ENCODE measurements at regions not wholly inside any gene's neighbourhood (a gene's known extent, or its start where the extent isn't known, plus 50 kb on each side); places are given as distances from the start of the nearest gene placed in this dataset.

- H3K36me3 ChIP-seq (ENCODE audit: low read length): no peaks in the 10 kb centered on the region
- H3K9me3 ChIP-seq (ENCODE audit: insufficient read depth, low read length): no peaks in the 10 kb centered on the region
- no peaks in the 10 kb centered on the region for H4K20me1 ChIP-seq (ENCODE audit: low read depth, low read length)
- H3K9ac ChIP-seq (ENCODE audit: low read length): no peak overlapping the region
- no peaks in the 10 kb centered on the region for H3K9me2 ChIP-seq (replicated peaks; ENCODE audit: insufficient read depth, low read length)
- H3F3A ChIP-seq (ENCODE audit: insufficient read depth): no peaks in the 10 kb centered on the region
- no peak overlapping the region for H3K4me3 ChIP-seq (ENCODE audit: insufficient read depth, low read length, poor library complexity, severe bottlenecking)
- no peak overlapping the region for H3K4me2 ChIP-seq (ENCODE audit: low read depth, low read length, poor library complexity, severe bottlenecking)
- no peaks in the 10 kb centered on the region for H3K79me2 ChIP-seq (ENCODE audit: insufficient read depth, low read length)
- TF ChIP-seq, protein P1, sequence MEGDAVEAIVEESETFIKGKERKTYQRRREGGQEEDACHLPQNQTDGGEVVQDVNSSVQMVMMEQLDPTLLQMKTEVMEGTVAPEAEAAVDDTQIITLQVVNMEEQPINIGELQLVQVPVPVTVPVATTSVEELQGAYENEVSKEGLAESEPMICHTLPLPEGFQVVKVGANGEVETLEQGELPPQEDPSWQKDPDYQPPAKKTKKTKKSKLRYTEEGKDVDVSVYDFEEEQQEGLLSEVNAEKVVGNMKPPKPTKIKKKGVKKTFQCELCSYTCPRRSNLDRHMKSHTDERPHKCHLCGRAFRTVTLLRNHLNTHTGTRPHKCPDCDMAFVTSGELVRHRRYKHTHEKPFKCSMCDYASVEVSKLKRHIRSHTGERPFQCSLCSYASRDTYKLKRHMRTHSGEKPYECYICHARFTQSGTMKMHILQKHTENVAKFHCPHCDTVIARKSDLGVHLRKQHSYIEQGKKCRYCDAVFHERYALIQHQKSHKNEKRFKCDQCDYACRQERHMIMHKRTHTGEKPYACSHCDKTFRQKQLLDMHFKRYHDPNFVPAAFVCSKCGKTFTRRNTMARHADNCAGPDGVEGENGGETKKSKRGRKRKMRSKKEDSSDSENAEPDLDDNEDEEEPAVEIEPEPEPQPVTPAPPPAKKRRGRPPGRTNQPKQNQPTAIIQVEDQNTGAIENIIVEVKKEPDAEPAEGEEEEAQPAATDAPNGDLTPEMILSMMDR (IDR thresholded peaks at IDR 0.05; ENCODE audit: insufficient read depth, low read length, poor library complexity, severe bottlenecking): no peak
- TF ChIP-seq EZH2phosphoT487 (conservative IDR thresholded peaks at IDR 0.05; ENCODE audit: low read length): no peak
- no peaks in the 10 kb centered on the region for H3K27me3 ChIP-seq (ENCODE audit: low read length)
- no peak overlapping the region for H3K27ac ChIP-seq (ENCODE audit: low read depth, low read length)
- no peak overlapping the region for H2AFZ ChIP-seq (ENCODE audit: low read depth, low read length, severe bottlenecking)
Measured at GRCh38 chr1:209238356-209238755, 345.2 kb upstream of the CAMK1G start.

DNA sequence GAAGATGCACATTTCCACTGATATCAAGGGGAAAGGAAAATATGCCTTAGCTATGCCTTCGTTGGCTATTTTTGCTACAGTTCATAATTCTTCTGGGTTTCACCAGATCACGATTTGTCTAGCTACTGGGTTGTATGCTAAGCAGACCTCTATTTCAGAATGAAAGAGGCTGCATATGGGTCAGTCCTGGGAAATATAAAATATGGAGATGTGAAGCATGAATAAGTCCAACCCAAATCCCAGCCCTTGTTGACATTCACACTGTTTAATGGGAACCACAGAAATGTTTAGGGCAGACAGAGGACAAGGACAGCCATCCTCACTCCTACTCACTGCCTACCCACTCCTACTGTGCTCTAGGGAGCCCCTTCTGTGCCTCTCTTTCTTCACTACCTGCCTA is 343.2 kb upstream of the CAMK1G start:
- H3K9me3 ChIP-seq (ENCODE audit: insufficient read depth, low read length): no peaks in the 10 kb centered on the region
- TF ChIP-seq, protein P1 (IDR thresholded peaks at IDR 0.05; ENCODE audit: insufficient read depth, low read length, poor library complexity, severe bottlenecking): no peak
- no peak for TF ChIP-seq EZH2phosphoT487 (conservative IDR thresholded peaks at IDR 0.05; ENCODE audit: low read length)
- H3K79me2 ChIP-seq (ENCODE audit: insufficient read depth, low read length): no peaks in the 10 kb centered on the region

GRCh38 chr1:209241487-209241886 is 342.0 kb upstream of the CAMK1G start:
- Histone ChIP-seq H4K20me1 (ENCODE audit: low read depth, low read length) (no peaks in the 10 kb centered on the region), H3K27ac (ENCODE audit: low read depth, low read length) (no peak overlapping the region), H3K4me2 (ENCODE audit: low read depth, low read length, poor library complexity, severe bottlenecking) (no peak overlapping the region), H3K36me3 (ENCODE audit: low read length) (no peaks in the 10 kb centered on the region), H2AFZ (ENCODE audit: low read depth, low read length, severe bottlenecking) (no peak overlapping the region), H3K79me2 (ENCODE audit: insufficient read depth, low read length) (no peaks in the 10 kb centered on the region), H3K9ac (ENCODE audit: low read length) (no peak overlapping the region), H3K4me3 (ENCODE audit: insufficient read depth, low read length, poor library complexity, severe bottlenecking) (no peak overlapping the region), H3K27me3 (ENCODE audit: low read length) (no peaks in the 10 kb centered on the region), H3K9me3 (ENCODE audit: insufficient read depth, low read length) (no peaks in the 10 kb centered on the region), H3K9me2 (replicated peaks; ENCODE audit: insufficient read depth, low read length) (no peaks in the 10 kb centered on the region), H3F3A (ENCODE audit: insufficient read depth) (no peaks in the 10 kb centered on the region)
- TF ChIP-seq, protein P1 (IDR thresholded peaks at IDR 0.05; ENCODE audit: insufficient read depth, low read length, poor library complexity, severe bottlenecking): no peak
- no peak for TF ChIP-seq EZH2phosphoT487 (conservative IDR thresholded peaks at IDR 0.05; ENCODE audit: low read length)

More for the DNA sequence above, 343.2 kb upstream of the CAMK1G start:
- Histone ChIP-seq H2AFZ (ENCODE audit: low read depth, low read length, severe bottlenecking) (no peak overlapping the region), H4K20me1 (ENCODE audit: low read depth, low read length) (no peaks in the 10 kb centered on the region), H3K9ac (ENCODE audit: low read length) (no peak overlapping the region), H3K4me2 (ENCODE audit: low read depth, low read length, poor library complexity, severe bottlenecking) (no peak overlapping the region), H3K27ac (ENCODE audit: low read depth, low read length) (no peak overlapping the region), H3K36me3 (ENCODE audit: low read length) (no peaks in the 10 kb centered on the region), H3K4me3 (ENCODE audit: insufficient read depth, low read length, poor library complexity, severe bottlenecking) (no peak overlapping the region), H3K27me3 (ENCODE audit: low read length) (no peaks in the 10 kb centered on the region), H3F3A (ENCODE audit: insufficient read depth) (no peaks in the 10 kb centered on the region), H3K9me2 (replicated peaks; ENCODE audit: insufficient read depth, low read length) (no peaks in the 10 kb centered on the region)

All from SU-DHL-6 (cell line).